SU-DHL-6 (cell line): ENCODE measurements at regions not wholly inside any gene's neighbourhood (a gene's known extent, or its start where the extent isn't known, plus 50 kb on each side); places are given as distances from the start of the nearest gene placed in this dataset.
"Not testable (repeated sequence)": the region's sequence is repeated elsewhere in the genome, so short reads cannot be mapped to it uniquely, and the experiment has no call there.

Experiments
- H2AFZ ChIP-seq: fragments of 200-600 bp; sonication (generic); 2 replicates; pipeline ENCODE4 v1.6.1; 2014; ENCODE audit warnings: low read depth, mild to moderate bottlenecking, moderate library complexity, mixed read lengths, antibody characterized with exemption, low read length; ENCODE audit not compliant: severe bottlenecking
- H3F3A ChIP-seq: fragments of 200-600 bp; shearing (Covaris generic); 2 replicates; pipeline ENCODE4 v1.6.0; 2016; ENCODE audit warnings: antibody characterized with exemption, mild to moderate bottlenecking; ENCODE audit not compliant: insufficient read depth
- H3K27ac ChIP-seq: fragments of 200-600 bp; sonication (generic); 2 replicates; pipeline ENCODE4 v1.5.1; 2016; ENCODE audit warnings: low read depth, mild to moderate bottlenecking, low read length, moderate library complexity, mixed read lengths
- H3K27me3 ChIP-seq: fragments of 200-600 bp; sonication (generic), shearing (Covaris generic); 2 replicates; pipeline ENCODE4 v1.6.0; 2014; ENCODE audit warnings: mild to moderate bottlenecking, low read length
- H3K36me3 ChIP-seq: fragments of 200-600 bp; sonication (generic); 2 replicates; pipeline ENCODE4 v1.6.1; 2014; ENCODE audit warnings: mild to moderate bottlenecking, low read length, mixed read lengths
- H3K4me2 ChIP-seq: fragments of 300-600, 200-600 bp; shearing (Covaris generic), sonication (generic); 2 replicates; pipeline ENCODE4 v1.6.0; 2014; ENCODE audit warnings: low read length, low read depth, mild to moderate bottlenecking; ENCODE audit not compliant: poor library complexity, severe bottlenecking
- H3K4me3 ChIP-seq: fragments of 200-600 bp; sonication (generic); 2 replicates; pipeline ENCODE4 v1.5.1; 2014; ENCODE audit warnings: antibody characterized with exemption, low read length, mild to moderate bottlenecking, mixed read lengths; ENCODE audit not compliant: insufficient read depth, poor library complexity, severe bottlenecking
- H3K79me2 ChIP-seq: fragments of 200-600 bp; sonication (generic); 2 replicates; pipeline ENCODE4 v1.6.1; 2014; ENCODE audit warnings: mild to moderate bottlenecking, low read length, moderate library complexity; ENCODE audit not compliant: insufficient read depth
- H3K9ac ChIP-seq: fragments of 200-600 bp; sonication (generic); 2 replicates; pipeline ENCODE4 v1.7.0; 2014; ENCODE audit warnings: mild to moderate bottlenecking, low read length
- H3K9me2 ChIP-seq: fragments of 200-600 bp; sonication (generic); replicated peaks from 2 replicates; pipeline ENCODE4 v1.6.1; 2014; ENCODE audit warnings: low read length; ENCODE audit not compliant: insufficient read depth
- H3K9me3 ChIP-seq: fragments of 200-600 bp; sonication (generic); 2 replicates; pipeline ENCODE4 v1.6.1; 2014; ENCODE audit warnings: low read length, mixed read lengths; ENCODE audit not compliant: insufficient read depth
- H4K20me1 ChIP-seq: fragments of 200-600 bp; sonication (generic); 2 replicates; pipeline ENCODE4 v1.6.1; 2014; ENCODE audit warnings: low read depth, mild to moderate bottlenecking, antibody characterized with exemption, low read length, moderate library complexity, mixed read lengths
- CTCF ChIP-seq: fragments of 200-600 bp; sonication (generic); IDR thresholded peaks from one replicate; pipeline ENCODE4 v1.5.1; 2017; ENCODE audit warnings: antibody characterized with exemption, mild to moderate bottlenecking, low read length, moderate library complexity; ENCODE audit not compliant: insufficient read depth, poor library complexity, severe bottlenecking
- EZH2phosphoT487 ChIP-seq: fragments of 200-600 bp; sonication (generic), shearing (Covaris generic); conservative IDR thresholded peaks from 2 replicates; pipeline ENCODE4 v1.6.1; 2018; ENCODE audit warnings: mild to moderate bottlenecking, antibody characterized with exemption, low read length, moderate library complexity, mixed read lengths

- H3F3A ChIP-seq, result no peaks in the 10 kb centered on the region
- no peaks in the 10 kb centered on the region for H4K20me1 ChIP-seq
- no peak overlapping the region for H3K27ac ChIP-seq
- no peaks in the 10 kb centered on the region for H3K79me2 ChIP-seq
- no peaks in the 10 kb centered on the region for H3K9me2 ChIP-seq
- no peak overlapping the region for H3K4me2 ChIP-seq
- no peak overlapping the region for H3K9ac ChIP-seq
- 0 out of 2 replicates have a peak, but pooled peaks cover 2% of the 10 kb centered on the region for H3K36me3 ChIP-seq
- H3K27me3 ChIP-seq, result no peaks in the 10 kb centered on the region
- no peak overlapping the region for H2AFZ ChIP-seq
- H3K4me3 ChIP-seq, result no peak overlapping the region
- H3K9me3 ChIP-seq, result no peaks in the 10 kb centered on the region
- TF ChIP-seq EZH2phosphoT487, result no peak
- no peak for TF ChIP-seq CTCF
These were observed 120.6 kb upstream of the UGP2 start for GRCh38 chr2:63721082-63721424.

- H2AFZ ChIP-seq, H3K4me3 ChIP-seq, H3K79me2 ChIP-seq: not testable (repeated sequence)
These were observed 119.4 kb upstream of the UGP2 start for GRCh38 chr2:63722284-63722683.

GRCh38 chr2:63723709-63724108, 118.0 kb upstream of the UGP2 start:
- Histone ChIP-seq H3K9me2 (no peaks in the 10 kb centered on the region), H2AFZ (no peak overlapping the region), H3K9me3 (no peaks in the 10 kb centered on the region), H3F3A (no peaks in the 10 kb centered on the region), H3K4me2 (no peak overlapping the region), H3K27ac (no peak overlapping the region), H3K36me3 (no peaks in the 10 kb centered on the region), H3K9ac (no peak overlapping the region), H3K79me2 (no peaks in the 10 kb centered on the region), H4K20me1 (no peaks in the 10 kb centered on the region), H3K27me3 (no peaks in the 10 kb centered on the region), H3K4me3 (no peak overlapping the region)
- no peak for TF ChIP-seq EZH2phosphoT487

More at GRCh38 chr2:63722284-63722683, 119.4 kb upstream of the UGP2 start:
- H3K4me2 ChIP-seq, H3K27me3 ChIP-seq, H3K9ac ChIP-seq, H3K27ac ChIP-seq, H4K20me1 ChIP-seq, H3K9me3 ChIP-seq, H3K36me3 ChIP-seq, H3K9me2 ChIP-seq, H3F3A ChIP-seq: not testable (repeated sequence)

GRCh38 chr2:63725212-63725611, 116.5 kb upstream of the UGP2 start:
- H3F3A ChIP-seq, H3K9me3 ChIP-seq, H3K9me2 ChIP-seq, H3K36me3 ChIP-seq, H3K27me3 ChIP-seq, H4K20me1 ChIP-seq, H3K9ac ChIP-seq, H3K79me2 ChIP-seq, H3K4me3 ChIP-seq, H3K4me2 ChIP-seq, H2AFZ ChIP-seq, H3K27ac ChIP-seq: not testable (repeated sequence)

GRCh38 chr2:63729362-63729761, 112.3 kb upstream of the UGP2 start:
- Histone ChIP-seq H3F3A (no peaks in the 10 kb centered on the region), H3K4me2 (no peak overlapping the region), H3K9me2 (no peaks in the 10 kb centered on the region), H3K9me3 (no peaks in the 10 kb centered on the region), H2AFZ (no peak overlapping the region), H3K9ac (no peak overlapping the region), H3K36me3 (no peaks in the 10 kb centered on the region), H3K27ac (no peak overlapping the region), H3K79me2 (no peaks in the 10 kb centered on the region), H3K4me3 (no peak overlapping the region), H3K27me3 (no peaks in the 10 kb centered on the region), H4K20me1 (no peaks in the 10 kb centered on the region)
- TF ChIP-seq CTCF (no peak), EZH2phosphoT487 (no peak)
